ENCODE measurements at regions not wholly inside any gene's neighbourhood (a gene's known extent, or its start where the extent isn't known, plus 50 kb on each side); places are given as distances from the start of the nearest gene placed in this dataset.

GRCh38 chr20:22931653-22932608 is 103.2 kb upstream of the SSTR4 start:
- DNase-seq (ENCODE audit: low spot score) = no peak
- no peak for TF ChIP-seq CTCF (IDR thresholded peaks at IDR 0.05; ENCODE audit: extremely low read depth, missing control alignments)

GRCh38 chr20:22939181-22939580 is 95.9 kb upstream of the SSTR4 start:
- no peak for DNase-seq (ENCODE audit: low spot score)
- TF ChIP-seq CTCF (IDR thresholded peaks at IDR 0.05; ENCODE audit: extremely low read depth, missing control alignments) = no peak

GRCh38 chr20:22940350-22940749 is 94.8 kb upstream of the SSTR4 start:
- DNase-seq (ENCODE audit: low spot score) = no peak
- TF ChIP-seq CTCF (IDR thresholded peaks at IDR 0.05; ENCODE audit: extremely low read depth, missing control alignments) = no peak

- no peak for TF ChIP-seq CTCF (IDR thresholded peaks at IDR 0.05; ENCODE audit: extremely low read depth, missing control alignments)
- no peak for DNase-seq (ENCODE audit: low spot score)
Measured at GRCh38 chr20:22941550-22941949, 93.6 kb upstream of the SSTR4 start.

- TF ChIP-seq CTCF (IDR thresholded peaks at IDR 0.05; ENCODE audit: extremely low read depth, missing control alignments) = no peak
- DNase-seq (ENCODE audit: low spot score) = no peak
Measured at GRCh38 chr20:22942742-22943141, 92.4 kb upstream of the SSTR4 start.

- no peak for DNase-seq (ENCODE audit: low spot score)
- TF ChIP-seq CTCF (IDR thresholded peaks at IDR 0.05; ENCODE audit: extremely low read depth, missing control alignments) = no peak
Measured at GRCh38 chr20:22944062-22944461, 91.0 kb upstream of the SSTR4 start.

- no peak for TF ChIP-seq CTCF (IDR thresholded peaks at IDR 0.05; ENCODE audit: extremely low read depth, missing control alignments)
- DNase-seq (ENCODE audit: low spot score) = no peak
Measured at GRCh38 chr20:22944936-22945335, 90.2 kb upstream of the SSTR4 start.

Data from GM20000 (cell line).